ENCODE measurements at regions not wholly inside any gene's neighbourhood (a gene's known extent, or its start where the extent isn't known, plus 50 kb on each side); places are given as distances from the start of the nearest gene placed in this dataset.

GRCh38 chr7:1286946-1287645 is 54.4 kb downstream of the UNCX start:
- DNase-seq: no peak

- DNase-seq: no peak
Observed at GRCh38 chr7:1287752-1288201, 55.1 kb downstream of the UNCX start.

DNA sequence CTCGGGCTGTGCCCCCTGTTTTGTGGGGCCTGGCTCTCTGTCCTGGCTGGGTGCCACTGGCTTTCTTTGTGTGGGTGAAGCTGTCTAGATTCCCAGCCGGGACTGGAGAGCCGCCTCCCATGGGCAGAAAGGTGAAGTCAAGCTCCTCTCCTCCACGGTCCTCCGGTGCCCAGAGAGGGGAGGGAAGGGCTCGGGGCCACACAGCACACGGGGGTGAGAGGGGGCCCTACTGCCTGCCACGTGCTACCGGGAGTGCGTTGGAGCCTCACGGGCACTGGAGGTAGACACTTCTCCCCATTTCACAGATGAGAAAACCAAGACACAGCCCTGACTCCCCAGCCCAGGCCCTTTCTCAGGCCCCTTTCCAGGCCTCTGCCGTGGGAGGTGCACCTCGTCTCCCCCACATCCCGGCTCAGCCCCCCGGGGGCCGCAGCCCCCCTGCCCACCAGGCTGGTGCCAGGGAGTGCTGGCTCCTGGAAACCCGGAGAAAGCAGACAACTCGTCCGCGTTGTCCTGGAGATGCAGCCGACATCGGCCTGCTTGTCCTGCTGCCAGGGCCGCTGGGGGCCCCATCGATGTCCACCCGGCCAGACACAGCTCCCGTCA is 55.8 kb downstream of the UNCX start:
- no peak for DNase-seq

GRCh38 chr7:1288996-1289551 is 56.4 kb downstream of the UNCX start:
- DNase-seq: no peak

DNA sequence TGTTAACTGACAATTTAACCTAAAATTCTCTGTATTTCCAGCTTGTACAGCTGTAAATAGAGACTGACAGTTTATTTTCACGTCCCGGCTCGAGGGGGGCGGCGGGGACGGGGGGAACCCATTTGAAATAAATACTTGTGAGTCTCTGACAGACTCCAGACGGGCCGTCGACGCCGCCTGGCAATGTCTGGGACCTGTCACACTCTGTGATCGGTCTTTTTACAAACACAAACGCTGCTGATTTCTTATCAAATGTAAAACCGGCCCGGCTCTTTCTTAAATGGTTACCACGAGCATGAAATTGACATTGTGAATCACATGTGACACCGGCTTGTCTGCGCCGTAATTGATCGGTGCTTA is 57.0 kb downstream of the UNCX start:
- no peak for DNase-seq

- peak; percentile 79 to 88 for DNase-seq
Observed at GRCh38 chr7:1290026-1290678, 57.5 kb downstream of the UNCX start.

GRCh38 chr7:1290679-1291356 is 58.1 kb downstream of the UNCX start:
- DNase-seq: no peak

GRCh38 chr7:1291357-1291689 is 58.7 kb downstream of the UNCX start:
- DNase-seq: no peak

- no peak for DNase-seq
Observed at GRCh38 chr7:1291845-1292765, 59.4 kb downstream of the UNCX start.

- no peak for DNase-seq
Observed at GRCh38 chr7:1292972-1293830, 60.5 kb downstream of the UNCX start.

DNA sequence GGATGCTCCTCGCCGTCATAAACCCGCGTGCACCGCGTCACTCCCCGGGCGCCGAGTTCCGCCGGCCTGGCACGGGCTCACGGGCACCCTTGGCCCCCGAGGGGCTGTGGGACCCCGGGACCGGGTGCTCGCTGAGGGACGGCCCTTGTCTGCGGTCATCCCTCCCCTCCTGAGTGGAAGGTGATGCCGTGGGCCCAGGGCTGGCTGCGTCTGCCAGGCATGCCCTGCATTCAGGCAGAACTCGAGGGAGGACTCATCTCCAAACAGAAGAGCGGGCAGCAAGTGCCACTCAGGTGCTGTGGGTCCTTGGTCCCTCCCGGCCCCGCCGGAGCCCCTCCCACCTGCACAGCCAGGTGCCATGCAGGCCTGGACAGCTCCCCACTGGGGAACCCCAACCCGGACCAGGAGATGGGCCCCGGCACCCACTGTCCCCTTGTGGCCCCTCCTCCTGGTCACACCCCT is 61.3 kb downstream of the UNCX start:
- DNase-seq: no peak

DNA sequence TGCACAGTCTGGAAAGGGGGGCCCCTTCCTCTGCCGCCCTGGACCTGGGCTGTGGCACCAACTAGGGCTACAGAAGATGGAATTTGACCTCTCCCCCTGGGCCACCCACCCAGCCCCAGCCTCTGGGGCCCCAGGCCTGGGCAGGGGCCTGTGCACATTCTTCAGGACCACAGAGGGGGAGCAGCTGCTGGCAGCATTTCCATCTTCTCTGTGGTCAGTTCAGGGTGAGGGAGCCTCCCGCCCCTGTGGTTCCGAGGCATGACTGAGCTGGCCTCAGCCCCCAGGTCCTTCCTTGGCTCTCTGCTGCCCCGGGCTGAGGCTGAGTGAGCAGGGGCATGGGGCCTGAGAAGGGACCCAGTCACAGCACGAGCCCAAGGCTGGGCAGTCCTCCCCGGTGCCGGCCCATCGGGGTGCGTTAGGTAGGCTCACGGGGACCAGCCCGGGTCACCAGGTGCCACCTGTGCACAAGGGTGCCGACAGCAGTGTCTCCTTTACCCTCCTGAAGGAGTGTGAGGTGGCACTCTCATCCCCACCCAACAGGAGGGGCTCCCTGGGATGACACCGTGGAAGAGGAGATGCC is 63.2 kb downstream of the UNCX start:
- DNase-seq: no peak

DNA sequence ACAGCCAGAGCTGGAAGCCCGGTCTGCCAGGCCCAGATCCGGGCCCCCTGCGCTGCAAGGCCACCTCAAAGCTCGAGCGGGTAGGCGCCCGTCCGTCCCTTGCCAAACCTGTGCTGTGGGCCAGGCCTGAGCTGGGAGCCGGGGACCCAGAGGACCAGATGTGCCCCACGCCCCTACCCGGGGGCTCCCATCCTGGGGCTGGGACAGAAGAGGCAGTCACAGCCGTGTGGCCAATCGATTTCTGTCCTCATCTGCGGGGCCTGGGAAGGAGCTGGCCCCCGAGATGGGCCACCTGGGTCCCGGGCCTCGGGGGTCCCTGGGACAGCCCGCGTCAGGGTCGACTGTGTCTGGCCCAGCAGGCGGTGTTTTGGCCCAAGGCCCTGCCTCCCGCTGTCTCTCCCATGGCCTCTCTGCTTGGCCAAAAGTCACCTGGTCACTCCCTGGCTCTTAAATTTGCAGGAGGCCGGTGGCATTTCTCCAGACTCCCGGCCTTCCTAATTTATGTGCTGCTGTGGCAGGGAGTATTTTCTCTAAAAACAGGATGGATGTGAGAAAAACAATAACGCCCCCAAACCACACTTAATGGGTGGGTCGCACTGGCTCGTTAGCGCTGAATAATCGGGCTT is 63.8 kb downstream of the UNCX start:
- no peak for DNase-seq

GRCh38 chr7:1297017-1297960 is 64.6 kb downstream of the UNCX start:
- peak; percentile 23 to 67 for DNase-seq

- DNase-seq: no peak
Observed at GRCh38 chr7:1298051-1298930, 65.6 kb downstream of the UNCX start.

- peak; percentile 48 to 82 for DNase-seq
Observed at GRCh38 chr7:1298931-1299885, 66.5 kb downstream of the UNCX start.

DNA sequence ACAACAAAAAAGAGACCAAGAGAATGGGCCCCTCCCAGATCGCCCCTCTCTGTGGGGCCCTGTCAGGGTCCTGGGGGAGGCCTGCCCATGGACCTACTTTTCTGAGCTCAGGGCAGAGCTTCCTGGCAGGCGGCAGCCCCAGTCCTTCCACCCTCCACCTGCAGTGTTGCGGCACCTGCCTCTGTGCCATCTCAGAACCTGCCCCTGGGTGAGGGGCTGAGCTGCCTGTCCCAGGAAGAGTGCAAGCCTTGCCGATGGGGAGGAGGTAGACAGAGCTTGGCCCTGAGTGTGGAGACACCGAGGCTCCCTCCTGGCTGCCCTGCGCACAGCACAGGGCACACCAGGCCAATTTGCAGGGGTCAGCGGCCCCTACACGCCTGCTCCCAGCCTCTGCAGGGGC is 67.5 kb downstream of the UNCX start:
- no peak for DNase-seq
